NCI-H146 (cell line): ENCODE measurements at regions not wholly inside any gene's neighbourhood (a gene's known extent, or its start where the extent isn't known, plus 50 kb on each side); places are given as distances from the start of the nearest gene placed in this dataset.
"Not testable (repeated sequence)": the region's sequence is repeated elsewhere in the genome, so short reads cannot be mapped to it uniquely, and the experiment has no call there.

Source experiments
- DNase-seq: peaks from one replicate; lab custom pipeline; 2025; lab: John Stamatoyannopoulos, UW

DNA sequence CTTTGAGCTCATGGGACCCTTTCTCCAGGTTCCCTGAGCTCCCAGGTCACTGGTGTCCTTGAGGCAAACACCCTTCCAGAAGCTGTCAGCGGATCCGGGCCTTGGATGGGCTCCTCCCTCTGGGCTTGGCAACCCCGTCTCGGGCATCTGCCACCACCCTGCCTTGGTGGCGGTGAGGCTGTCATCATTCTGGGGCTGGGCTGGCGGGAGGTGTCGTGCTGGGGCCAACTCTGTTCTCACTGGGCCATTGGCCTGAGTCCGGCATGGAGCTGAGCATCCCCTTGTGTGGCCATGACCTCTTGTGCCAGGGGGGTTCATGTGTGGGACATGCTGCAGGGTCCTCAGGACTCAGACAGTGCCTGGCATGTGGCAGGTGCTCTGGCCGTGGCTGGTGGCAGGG lies 197.6 kb downstream of the LAT start:
- no peak for DNase-seq

DNA sequence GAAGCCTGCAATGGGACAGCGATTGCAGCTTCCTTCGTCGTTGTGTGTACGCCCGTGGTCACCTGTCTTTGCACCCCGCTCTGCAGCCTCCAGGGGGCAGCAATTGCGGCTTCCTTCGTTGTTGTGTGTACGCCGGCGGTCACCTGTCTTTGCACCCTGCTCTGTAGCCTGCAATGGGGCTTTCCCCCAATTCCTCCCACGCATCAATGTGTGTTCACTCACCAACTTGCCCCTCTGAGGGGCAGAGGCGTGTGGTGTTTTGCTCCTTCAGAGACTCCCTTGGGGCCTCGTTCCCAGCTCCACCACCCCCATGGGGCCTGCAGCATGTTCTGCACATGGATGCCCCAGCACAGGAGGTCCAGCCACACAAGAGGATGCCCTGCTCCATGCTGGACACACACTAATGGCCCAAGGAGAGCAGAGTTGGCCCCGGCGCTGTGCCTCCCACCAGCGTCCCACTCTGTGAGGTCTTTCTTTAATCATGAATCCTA lies 197.1 kb downstream of the LAT start:
- not testable (repeated sequence) for DNase-seq

DNA sequence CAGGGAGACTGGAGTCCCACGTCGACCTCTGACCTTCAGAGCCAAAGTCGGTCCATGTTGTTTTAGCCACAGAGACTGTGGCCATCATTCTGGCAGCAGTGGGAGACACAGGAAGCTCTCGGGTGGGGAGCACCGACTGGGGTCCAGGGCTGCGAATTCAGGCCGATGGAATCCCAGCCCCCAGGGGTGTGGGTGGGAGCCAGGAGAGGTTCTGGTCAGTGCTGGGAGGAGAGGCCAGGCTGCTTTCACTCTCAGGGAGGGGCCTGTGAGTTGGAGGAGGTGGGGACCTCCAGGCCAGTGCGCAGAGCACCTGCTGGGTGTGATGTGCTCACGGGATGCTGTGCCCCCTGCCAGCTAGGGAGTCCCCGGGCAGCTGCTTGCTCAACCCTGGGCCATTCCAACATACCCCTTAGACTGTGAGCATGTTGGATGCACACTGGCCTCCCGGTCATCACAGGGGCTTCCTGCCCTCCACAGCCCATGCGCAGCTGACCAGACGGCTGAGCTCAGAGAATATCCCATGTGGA lies 196.5 kb downstream of the LAT start:
- not testable (repeated sequence) for DNase-seq

DNA sequence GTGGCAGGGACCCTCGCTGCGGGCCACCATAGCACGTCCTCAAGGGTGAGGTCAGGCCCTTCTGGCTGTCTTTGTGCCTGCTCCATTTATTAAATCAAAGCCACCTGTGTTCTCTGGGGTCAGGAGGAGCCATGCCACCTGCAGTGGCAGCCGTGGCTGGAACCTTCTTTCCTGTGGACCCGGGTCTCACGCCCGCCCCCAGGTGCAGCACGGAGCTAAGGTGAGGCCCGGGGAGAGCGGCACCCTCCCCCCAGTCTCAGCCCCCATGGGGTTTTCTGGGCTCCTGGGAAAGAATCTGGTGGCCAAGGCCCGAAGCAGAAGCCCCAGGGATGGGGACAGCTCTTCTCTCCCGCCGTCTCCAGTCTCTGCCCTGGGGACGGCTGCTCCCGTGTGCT lies 195.4 kb downstream of the LAT start:
- DNase-seq = not testable (repeated sequence)

DNA sequence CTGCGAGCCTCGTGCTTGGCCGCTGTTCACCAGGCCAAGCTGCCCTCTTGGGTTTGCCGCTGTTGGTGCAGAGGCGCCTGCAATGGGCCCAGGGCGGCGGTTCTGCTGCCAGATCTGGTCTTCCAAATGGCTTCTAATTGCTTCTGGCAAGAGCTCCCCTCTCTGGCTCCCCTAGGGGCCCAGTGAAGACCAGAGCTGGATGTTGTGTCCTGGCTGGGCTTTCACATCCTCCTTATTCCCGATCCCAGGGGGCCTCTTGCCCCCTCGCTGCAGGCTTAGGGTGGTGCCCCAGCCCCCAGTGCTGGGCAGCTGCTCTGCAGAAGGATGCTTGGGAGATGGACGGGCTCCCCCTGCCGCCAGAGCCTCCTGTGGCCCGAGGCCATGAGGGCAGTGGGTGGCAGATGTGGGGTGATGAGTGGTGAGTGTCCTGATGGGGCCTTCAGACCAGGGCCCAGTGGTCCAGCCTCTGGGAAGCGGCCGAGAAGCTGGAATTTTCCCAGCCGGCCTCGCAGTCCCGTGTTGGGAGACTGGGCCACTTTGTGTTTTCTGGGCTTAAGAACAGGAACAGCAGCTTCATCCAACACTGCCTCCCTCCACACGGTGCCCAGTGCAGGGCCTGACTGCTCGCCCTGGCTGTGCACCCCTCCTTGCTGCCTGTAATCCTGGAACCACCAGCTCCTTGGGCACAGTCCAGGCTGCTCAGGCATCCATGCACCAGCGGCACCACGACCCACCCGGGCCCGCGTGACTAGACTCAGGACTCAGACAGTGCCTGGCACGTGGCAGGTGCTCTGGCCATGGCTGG lies 194.8 kb downstream of the LAT start:
- DNase-seq = not testable (repeated sequence)

DNA sequence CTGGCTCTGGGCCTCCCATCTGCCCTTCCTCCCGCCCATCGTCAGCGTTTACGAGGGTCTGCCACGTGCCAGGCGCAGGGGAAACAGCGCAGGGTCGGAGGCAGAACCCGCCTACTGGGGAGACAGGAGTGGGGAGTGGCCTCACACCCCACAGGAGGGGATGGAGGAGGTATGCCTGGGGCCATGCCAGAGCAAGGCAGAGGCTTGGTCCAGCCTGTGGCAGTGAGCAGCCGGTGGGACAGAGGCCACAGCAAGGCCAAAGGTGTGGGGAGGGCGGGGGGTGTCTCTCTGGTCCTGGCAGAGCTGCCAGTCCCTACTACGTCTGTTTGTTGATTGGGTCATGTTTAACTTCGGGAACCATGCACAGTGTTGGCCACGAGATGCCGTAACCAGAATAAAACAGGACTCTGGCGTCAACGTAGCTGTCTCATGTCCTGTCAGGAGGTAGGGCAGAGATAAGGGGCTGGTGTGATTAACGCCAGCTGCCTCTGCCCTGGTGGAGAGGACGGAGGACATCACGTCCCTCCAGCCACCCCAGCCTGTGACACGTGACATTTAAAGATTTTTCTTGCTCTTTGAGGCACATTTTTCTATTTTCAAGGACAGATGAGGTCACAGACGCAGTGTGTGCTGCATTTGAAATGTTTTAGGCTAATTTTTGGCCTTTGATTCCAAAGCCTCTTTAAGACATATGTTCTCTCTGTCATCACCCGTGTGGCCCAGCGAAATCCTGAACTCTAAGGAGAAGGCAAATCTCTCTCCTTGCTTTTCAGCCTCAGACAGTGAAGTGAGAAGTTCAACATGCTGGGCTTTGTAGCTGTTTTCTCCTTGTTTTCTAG lies 193.3 kb downstream of the LAT start:
- not testable (repeated sequence) for DNase-seq

DNA sequence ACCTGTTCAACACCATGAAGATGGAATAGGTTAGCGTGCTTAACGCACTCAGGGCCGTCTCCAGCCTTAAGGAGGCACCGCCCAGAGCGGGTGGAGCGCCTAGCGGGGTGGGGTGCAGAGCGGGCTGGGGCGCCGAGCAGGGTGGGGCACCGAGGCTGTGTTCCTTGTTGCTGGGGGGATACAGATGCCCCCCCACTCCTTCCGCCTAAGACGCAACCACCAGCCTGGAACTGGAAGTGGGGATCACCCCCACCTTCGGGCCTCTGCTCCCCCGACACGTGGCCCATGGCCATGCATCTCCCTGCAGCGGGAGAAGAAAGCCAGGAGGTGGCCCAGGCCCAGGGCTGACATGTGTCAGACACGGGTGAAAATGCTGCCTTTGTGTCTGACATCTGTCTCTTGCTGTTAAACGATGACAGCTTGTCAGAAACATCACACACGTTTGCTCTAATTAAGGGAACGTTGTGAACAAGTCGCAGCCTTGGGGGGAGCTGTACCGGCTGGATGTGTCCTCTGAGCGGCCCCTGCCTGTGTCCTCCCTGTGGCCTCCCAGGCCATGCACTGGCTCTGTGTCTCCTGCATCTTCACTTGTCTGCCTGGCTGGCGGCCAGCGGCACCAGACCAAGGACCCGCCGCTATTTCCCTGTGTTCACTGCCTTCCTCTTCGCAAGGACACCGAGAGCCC lies 192.5 kb downstream of the LAT start:
- not testable (repeated sequence) for DNase-seq

DNA sequence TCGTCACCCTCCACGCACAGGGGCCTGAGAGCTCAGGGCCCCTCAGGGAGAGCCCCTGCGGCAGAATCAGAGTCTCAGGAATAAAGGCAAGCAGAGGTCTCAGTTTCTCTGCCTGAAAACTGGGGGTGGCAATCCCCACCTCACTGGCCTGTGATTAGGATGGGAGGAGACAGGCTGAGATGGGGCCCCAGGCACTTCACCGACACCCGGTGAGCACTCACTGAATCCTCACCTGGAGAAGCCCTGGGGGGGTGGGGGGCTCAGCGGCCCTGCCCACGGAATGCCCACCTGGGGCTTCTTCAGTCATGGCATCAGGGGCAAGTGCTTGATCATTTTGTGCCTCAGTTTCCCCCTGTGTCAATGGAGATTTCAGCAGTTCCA lies 192.0 kb downstream of the LAT start:
- DNase-seq = not testable (repeated sequence)

DNA sequence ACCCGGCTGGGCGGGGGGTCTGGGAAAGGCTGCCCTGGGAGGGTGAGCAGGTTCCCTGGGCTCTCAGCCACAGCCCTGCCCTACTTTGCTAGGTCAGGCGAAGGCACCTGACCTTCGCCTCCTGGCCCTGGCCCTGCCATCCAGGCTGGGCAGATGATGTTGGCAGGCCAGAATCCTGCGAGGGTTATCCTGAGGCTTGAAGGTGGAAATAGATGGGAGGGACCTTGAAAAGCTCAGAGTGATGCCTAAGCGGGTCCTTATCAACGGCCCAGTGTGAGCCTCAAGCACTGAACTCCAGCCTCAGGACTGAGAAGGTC lies 191.3 kb downstream of the LAT start:
- DNase-seq = not testable (repeated sequence)

DNA sequence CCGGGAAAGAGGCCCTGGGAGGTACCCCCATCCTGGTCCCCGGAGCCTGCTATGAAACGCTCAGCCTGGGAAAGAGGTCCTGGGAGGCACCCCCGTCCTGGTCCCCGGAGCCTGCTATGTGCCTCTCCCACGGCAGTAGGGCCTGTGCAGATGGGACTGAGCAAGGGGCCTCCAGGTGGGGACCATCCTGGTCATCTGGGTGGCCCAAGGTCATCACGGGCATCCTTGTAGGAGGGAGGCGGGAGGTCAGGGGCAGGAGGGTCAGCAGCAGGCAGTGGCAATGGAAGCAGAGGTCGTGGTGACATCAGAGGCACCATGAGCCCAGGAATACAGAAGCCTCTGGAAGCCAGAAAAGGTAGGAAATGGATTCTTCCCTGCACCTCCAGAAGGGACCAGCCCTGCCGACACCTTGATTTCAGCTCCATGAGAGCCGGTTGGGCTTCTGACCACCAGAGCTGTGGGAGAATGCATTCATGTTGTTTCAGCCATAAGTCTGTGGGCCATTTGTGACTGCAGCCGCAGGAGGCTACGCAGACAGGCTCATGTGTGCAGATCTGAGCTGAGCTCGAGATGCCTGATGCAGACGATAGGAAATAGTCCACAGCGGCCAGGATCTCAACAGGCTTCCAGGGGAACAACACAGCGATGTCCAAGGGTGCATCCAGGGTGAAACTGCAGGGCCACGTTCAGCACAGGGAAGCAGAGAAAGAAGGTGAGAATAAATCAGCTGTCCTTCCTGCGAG lies 190.7 kb downstream of the LAT start:
- not testable (repeated sequence) for DNase-seq

DNA sequence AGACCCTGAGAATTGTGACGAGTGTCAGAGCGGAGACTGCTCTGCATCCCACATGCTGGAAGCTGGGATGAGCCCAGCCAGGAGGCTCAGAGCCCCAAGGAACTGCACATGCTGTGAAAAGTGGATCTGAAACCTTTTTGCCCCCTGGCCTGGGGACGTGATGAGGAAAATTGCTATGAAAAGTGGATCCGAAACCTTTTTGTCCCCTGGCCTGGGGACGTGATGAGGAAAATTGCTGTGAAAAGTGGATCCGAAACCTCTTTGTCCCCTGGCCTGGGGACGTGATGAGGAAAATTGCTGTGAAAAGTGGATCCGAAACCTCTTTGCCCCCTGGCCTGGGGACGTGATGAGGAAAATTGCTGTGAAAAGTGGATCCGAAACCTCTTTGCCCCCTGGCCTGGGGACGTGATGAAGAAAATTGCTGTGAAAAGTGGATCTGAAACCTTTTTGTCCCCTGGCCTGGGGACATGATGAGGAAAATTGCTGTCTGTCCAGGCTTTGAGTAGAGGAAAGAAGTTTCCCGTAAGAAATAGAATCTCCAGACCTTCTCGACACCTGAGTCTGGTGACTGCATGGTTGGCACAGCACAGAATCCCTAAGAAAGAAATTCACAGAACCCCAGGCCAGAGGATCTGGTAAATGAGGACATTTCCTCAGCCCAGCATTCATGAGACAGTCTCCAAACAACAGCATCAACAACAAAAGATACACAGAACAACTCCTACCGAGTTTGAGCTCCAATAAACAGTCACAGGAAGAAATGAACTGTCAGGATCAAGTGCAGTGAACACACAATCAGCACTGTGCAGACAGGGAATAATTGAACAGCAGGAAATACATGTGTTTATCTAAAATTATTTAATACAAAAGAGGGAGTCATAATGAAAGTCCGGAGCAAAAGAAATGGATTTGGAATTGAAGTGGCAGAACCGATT lies 188.8 kb downstream of the LAT start:
- not testable (repeated sequence) for DNase-seq

DNA sequence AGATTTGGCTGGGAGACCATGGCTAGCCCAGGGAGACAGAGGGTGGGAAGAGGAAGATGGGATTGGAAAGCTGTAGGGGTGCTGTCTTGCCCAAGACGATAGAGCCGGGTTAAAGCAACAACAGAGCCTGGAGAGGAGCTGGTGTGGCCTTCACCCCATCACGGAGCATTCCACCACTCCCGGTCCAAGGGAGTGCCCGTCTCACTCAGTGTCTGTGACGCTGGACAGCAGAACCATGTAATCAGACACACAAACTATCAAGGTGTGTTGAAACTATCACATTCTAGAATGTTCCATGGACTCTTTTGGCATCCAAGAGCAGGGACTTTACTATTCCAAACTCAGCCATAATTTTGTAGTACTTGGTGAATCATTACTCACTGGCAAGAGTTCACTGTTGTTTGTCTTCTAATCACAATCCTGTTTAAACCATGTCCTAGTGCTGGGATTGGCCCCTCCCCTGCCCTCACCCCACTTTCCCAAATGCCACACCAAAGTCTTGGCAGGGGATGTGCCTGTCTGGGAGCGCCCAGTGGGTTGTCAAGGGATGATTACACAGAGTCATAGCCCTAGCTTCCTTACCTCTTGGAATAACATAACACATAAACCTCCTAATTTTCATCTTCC lies 187.4 kb downstream of the LAT start:
- not testable (repeated sequence) for DNase-seq

DNA sequence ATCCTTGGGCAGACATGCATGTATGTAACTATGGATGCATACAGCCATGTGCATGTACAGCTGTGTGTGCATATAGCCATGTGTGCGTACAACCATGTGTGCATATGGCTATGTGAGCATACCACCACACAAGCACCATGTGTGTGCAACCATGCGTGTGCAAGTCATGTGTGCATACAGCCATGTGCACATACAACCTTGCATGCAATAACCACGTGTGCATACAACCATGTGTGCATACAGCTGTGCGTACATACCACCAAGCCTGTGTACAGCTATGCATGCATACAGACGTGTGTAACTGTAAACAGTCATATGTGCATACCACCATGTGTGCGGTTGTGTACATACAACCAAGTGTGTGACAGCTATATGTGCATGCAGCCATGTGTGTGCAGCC lies 186.4 kb downstream of the LAT start:
- DNase-seq = not testable (repeated sequence)

DNA sequence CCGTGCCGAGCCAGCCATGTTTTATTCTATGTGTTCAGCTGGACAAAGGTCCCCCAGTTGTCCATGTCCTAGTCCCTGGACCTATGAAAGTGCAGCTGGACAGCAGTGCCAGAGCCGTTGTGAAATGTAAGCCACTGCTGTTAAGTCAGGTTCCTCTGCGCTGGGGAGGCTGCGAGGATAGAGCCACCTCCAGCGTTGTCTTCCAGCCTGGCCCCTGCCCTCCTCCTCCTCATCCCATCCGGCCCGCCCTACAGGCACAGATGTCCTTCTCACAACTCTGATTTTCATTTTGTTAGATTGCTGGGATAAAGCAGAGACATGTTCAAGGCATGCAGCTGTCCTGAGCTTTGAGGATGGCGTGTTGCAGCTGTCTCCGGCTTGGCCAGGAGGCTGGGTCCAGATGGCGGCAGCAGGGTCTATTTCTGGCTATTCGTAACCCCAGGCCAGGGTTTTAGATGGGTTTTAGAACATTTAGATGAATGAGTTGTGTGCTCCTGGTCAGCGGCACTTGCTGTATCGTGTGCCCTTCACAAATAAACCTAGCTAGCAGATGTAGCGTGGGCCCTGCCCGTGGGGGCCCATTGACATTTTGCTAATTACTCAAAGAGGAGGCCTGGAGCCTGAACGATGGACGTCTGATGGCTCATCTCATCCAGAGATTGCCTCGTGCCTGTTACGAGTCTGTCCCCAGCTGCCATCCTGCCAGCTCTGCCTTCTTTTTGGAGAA lies 185.7 kb downstream of the LAT start:
- not testable (repeated sequence) for DNase-seq

DNA sequence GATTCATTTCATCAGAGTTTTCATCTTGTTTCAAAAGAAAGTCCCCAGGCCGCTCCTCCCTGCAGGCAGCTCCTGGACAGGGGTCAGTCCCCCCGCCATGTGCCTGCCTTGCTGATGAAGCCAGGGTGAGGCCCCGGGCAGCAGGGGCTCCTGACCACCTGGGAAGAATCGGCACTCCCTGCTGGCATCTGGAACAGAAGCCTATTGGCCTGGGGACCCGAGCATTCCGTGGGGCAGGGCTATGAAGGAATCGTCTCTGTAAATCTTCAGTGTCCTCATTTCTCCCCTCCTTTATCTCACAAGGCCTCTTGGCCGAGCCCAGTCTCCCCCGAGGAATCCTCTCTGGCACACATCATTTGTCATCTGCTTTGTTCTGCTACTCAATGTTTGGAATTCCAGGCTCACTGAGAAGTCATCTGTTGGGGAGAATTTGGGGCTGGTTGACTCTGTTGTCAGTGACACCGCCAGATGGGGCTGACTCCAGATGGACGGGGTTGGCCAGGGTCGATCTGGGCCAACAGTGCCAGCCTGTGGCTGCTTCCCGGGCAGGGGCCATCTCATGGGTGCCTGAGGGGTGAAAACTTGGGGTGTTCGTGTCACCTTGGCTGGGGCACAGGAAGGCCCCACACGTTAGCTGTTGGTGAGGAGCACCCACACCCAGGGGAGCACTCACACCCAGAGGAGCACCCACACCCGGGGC lies 184.6 kb downstream of the LAT start:
- DNase-seq = not testable (repeated sequence)

DNA sequence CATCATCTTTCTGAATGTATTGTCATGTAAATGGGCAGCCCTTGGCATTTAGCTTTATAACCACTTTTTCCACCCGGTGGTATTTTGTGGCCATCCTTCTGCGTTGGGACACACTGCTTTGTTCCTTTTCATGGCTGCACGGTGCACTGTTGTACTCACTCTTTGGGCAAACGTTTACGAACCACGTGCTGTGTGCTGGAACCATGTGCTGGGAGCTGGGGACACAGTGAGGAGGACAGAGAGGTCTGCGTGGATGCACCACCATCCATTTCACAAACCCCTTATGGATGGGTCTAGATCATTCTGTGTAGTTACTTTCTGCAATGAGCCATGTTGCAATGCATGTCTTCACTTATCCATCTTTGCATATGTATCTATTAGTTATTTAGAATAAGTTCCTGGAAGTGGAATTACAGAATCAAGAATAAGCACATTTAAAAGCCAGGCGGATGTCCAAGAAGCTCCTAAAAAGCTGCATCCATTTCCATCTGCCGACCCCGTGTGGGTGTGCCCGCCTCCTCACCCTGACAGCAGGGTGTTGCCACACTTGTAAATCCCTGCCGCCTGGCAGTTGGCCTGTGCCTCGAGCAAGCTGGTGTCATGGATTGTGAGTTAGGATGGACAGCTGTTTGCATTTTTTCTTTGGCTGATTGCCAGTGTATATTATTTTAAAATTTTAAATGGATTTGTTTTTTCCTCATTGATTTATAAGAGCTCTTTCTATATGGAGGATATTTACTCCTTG lies 183.8 kb downstream of the LAT start:
- not testable (repeated sequence) for DNase-seq

DNA sequence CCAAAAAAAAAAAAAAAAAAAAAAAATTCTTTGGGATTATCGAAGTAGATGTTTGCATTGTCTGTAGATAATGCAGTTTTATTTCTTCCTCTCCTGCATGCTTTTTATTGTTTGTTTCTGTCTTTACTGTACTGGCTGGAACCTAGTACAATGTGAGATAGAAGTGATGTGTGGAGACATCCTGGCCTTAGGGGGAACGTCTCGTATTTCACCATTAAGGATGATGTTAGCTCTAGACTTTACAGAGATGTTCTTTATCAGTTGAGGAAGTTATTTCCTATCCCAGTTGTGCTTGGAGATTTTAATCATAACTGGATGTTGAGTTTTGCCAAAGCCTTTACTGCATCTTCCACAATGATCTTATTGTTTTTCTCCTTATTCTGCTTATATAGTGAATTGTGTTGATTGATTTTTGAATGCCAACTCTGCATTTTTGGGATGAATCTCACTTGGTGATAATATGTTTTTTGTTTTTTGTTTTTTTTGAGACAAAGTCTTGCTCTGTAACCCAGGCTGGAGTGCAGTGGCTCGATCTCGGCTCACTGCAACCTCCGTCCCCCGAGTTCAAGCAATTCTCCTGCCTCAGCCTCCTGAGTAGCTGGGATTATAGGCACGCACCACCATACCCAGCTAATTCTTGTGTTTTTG lies 179.7 kb downstream of the LAT start:
- DNase-seq = not testable (repeated sequence)
